ENCODE measurements at regions not wholly inside any gene's neighbourhood (a gene's known extent, or its start where the extent isn't known, plus 50 kb on each side); places are given as distances from the start of the nearest gene placed in this dataset.

- no peak for DNase-seq (ENCODE audit: low spot score)
Observed at GRCh38 chr2:57842531-57842930, 204.1 kb upstream of the VRK2 start.

- DNase-seq (ENCODE audit: low spot score): no peak
Observed at GRCh38 chr2:57843158-57843557, 203.4 kb upstream of the VRK2 start.

- DNase-seq (ENCODE audit: low spot score): no peak
Observed at GRCh38 chr2:57848723-57849122, 197.9 kb upstream of the VRK2 start.

- DNase-seq (ENCODE audit: low spot score): no peak
Observed at GRCh38 chr2:57849843-57850242, 196.8 kb upstream of the VRK2 start.

- DNase-seq (ENCODE audit: low spot score): no peak
Observed at GRCh38 chr2:57850415-57851130, 196.0 kb upstream of the VRK2 start.

GRCh38 chr2:57855212-57855611 is 191.4 kb upstream of the VRK2 start:
- no peak for DNase-seq (ENCODE audit: low spot score)

- no peak for DNase-seq (ENCODE audit: low spot score)
Observed at GRCh38 chr2:57859755-57860154, 186.9 kb upstream of the VRK2 start.

GRCh38 chr2:57862153-57862552 is 184.5 kb upstream of the VRK2 start:
- no peak for DNase-seq (ENCODE audit: low spot score)

- DNase-seq (ENCODE audit: low spot score): no peak
Observed at GRCh38 chr2:57862727-57863126, 183.9 kb upstream of the VRK2 start.

GRCh38 chr2:57864926-57865325 is 181.7 kb upstream of the VRK2 start:
- DNase-seq (ENCODE audit: low spot score): no peak

- DNase-seq (ENCODE audit: low spot score): no peak
Observed at GRCh38 chr2:57867730-57868129, 178.9 kb upstream of the VRK2 start.

GRCh38 chr2:57868619-57869139 is 177.9 kb upstream of the VRK2 start:
- no peak for DNase-seq (ENCODE audit: low spot score)

GRCh38 chr2:57869758-57870344 is 176.8 kb upstream of the VRK2 start:
- no peak for DNase-seq (ENCODE audit: low spot score)

- no peak for DNase-seq (ENCODE audit: low spot score)
Observed at GRCh38 chr2:57876313-57876712, 170.3 kb upstream of the VRK2 start.

GRCh38 chr2:57877811-57878170 is 168.8 kb upstream of the VRK2 start:
- no peak for DNase-seq (ENCODE audit: low spot score)

- DNase-seq (ENCODE audit: low spot score): no peak
Observed at GRCh38 chr2:57878171-57878865, 168.3 kb upstream of the VRK2 start.

GRCh38 chr2:57878866-57879210 is 167.8 kb upstream of the VRK2 start:
- no peak for DNase-seq (ENCODE audit: low spot score)

- no peak for DNase-seq (ENCODE audit: low spot score)
Observed at GRCh38 chr2:57880446-57880845, 166.2 kb upstream of the VRK2 start.

- DNase-seq (ENCODE audit: low spot score): no peak
Observed at GRCh38 chr2:57880967-57881366, 165.6 kb upstream of the VRK2 start.

- DNase-seq (ENCODE audit: low spot score): no peak
Observed at GRCh38 chr2:57881998-57882888, 164.4 kb upstream of the VRK2 start.

GRCh38 chr2:57882895-57883515 is 163.6 kb upstream of the VRK2 start:
- no peak for DNase-seq (ENCODE audit: low spot score)

GRCh38 chr2:57884281-57884680 is 162.3 kb upstream of the VRK2 start:
- no peak for DNase-seq (ENCODE audit: low spot score)

All from HuH-7.5 (cell line).